Uterus (tissue), 2 donors: ENCODE measurements at regions not wholly inside any gene's neighbourhood (a gene's known extent, or its start where the extent isn't known, plus 50 kb on each side); places are given as distances from the start of the nearest gene placed in this dataset.

Source experiments
- CTCF ChIP-seq, 4 experiments: fragments of 200-600 bp in 2 of 4; fragments of 450-650 bp in 2 of 4; sonication (generic) in 2 of 4; IDR thresholded peaks; one replicate each; pipeline ENCODE4 v1.5.1; 2016 to 2019; ENCODE audit warnings: antibody characterized with exemption in 4 of 4, mild to moderate bottlenecking in 2 of 4, moderate library complexity in 1 of 4
- POLR2A ChIP-seq, 2 donors: fragments of 450-650 bp; IDR thresholded peaks; one replicate each; pipeline ENCODE4 v1.6.1; 2016; ENCODE audit warnings: antibody characterized with exemption in 2 of 2, mild to moderate bottlenecking in 1 of 2, moderate library complexity in 1 of 2

DNA sequence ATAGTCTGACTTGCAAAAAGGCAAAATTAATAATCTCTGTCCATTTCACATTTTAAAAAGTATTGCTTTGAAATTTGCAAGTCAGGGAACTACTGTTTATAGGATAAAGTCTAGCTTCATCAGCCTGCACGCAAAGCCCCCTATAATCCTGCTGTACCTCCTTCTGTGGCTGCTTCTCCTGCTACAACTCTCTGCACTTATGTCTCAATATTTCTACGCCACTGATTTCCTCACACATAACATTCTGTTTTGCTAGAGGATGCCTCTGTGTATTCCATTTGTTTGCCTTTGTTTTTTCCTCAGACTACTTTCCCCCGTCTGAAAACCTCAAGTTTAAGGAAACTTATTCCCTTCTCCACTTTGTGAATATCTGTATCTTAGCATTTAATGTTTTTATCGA is 389.9 kb downstream of the RFC3 start:
- TF ChIP-seq CTCF (IDR thresholded peaks at IDR 0.05) (no peak), POLR2A (IDR thresholded peaks at IDR 0.05) (no peak)
